ENCODE measurements at regions not wholly inside any gene's neighbourhood (a gene's known extent, or its start where the extent isn't known, plus 50 kb on each side); places are given as distances from the start of the nearest gene placed in this dataset.

- DNase-seq: no peak
These were observed 65.7 kb upstream of the SDK1 start for GRCh38 chr7:3235322-3235721.

DNA sequence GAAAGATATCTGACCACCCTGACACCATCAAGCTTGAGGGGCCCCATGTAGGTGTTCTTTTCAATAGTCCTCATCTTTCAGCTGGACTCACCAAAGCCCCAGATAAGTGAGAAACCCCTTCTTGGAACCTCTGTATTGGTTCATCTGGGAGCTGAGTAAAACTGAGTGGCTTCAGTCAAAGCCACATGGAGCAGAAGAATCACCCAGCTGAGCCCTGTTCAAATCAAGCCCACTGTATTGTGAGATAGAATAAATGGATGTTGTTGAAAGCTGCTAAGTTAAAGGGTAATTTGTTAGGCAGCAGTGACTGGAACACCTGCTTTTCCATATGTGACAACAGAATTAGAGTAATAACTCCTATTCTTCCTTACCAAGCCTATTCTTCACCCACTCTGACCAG, 64.8 kb upstream of the SDK1 start:
- no peak for DNase-seq

DNA sequence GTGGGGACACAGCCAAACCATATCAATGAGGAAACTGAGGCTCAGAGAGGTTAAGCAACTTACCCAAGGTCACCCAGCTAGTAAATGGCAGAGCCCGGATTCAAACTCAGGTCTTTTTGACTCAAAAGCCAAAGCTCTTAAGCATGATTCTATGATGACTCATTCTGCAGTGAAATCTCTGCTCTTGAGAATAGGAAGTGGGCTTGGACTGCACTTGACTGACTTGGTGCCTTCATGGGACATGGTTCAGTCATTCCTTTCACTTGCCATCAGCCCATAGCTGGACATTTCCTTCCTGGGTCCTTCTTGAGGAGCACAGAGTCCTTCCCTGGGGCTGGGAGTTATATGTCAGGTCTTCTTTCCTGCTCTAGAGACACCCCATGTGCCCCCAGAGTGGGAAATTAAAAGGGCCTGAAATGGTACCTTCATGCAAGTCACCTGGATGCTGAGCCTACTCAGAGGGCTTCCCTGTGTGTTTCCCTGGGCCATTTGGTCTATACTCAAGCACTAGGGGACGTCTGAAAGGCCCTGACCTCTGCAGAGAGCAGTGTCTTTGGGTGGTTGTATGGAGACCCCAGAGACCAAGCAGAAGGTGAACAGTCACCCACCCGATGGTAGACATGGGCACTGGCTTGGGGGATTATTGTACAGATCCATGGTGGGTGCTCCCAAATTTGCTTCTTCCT, 62.4 kb upstream of the SDK1 start:
- DNase-seq: no peak

- DNase-seq: no peak
These were observed 61.8 kb upstream of the SDK1 start for GRCh38 chr7:3239291-3239691.

DNA sequence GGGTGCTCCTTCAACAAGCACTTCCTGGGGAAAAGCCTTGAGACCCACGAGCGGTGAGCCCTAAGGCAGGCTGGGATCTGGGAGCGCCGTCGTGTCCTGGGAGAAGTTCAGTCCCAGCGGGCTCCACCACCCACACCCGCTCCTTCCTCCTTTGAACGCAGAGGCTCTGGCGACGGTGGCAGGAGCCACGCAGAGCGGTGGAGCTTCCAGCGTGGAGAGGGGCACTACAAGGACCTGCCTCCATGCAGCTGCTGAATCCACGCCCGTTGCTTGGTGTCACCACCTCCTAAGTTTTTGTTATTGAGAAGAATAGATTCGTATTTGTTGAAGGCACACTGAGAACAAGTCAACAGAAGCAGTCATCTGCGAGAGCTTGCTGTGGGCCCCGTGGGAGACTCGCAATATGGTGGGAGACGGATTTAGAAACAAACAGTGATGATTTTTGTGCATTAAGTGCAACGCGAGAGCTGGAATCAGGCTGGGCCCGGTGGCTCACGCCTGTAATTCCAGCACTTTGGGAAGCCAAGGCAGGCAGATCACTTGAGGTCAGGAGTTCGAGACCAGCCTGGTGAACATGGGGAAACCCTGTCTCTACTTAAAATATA, 60.1 kb upstream of the SDK1 start:
- no peak for DNase-seq

DNA sequence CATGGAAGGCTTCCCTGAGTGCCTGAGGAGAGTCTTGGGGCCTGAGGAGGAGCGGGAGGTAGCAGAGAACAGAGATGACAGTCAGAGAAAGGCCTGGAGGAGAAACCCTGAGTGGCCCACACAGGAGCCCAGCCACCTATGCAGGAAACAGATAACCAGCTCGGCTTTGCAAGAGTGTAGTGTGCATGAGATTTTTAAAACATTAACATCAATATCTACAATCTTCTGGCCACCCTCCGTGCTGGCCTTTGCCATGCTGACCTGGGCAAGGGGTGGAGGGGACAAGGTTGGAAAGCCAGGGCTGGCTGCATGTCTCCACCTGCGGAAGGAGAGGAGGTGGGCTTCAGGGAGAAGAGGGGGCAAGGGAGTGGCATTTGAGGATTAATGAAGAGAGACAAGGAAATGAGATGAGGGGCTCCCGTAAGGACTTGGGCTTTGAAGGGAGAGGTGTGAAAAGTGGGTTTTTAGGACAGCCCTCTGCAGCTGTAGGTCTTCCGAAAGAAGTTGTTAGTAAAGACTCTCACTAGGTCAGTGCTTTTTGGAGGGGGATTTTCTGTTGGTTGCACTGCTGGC, 59.3 kb upstream of the SDK1 start:
- no peak for DNase-seq

- DNase-seq: no peak
These were observed 58.6 kb upstream of the SDK1 start for GRCh38 chr7:3242398-3242972.

GRCh38 chr7:3243256-3243655, 57.8 kb upstream of the SDK1 start:
- no peak for DNase-seq

GRCh38 chr7:3243680-3244079, 57.4 kb upstream of the SDK1 start:
- DNase-seq: no peak

- DNase-seq: no peak
These were observed 56.7 kb upstream of the SDK1 start for GRCh38 chr7:3244241-3244814.

DNA sequence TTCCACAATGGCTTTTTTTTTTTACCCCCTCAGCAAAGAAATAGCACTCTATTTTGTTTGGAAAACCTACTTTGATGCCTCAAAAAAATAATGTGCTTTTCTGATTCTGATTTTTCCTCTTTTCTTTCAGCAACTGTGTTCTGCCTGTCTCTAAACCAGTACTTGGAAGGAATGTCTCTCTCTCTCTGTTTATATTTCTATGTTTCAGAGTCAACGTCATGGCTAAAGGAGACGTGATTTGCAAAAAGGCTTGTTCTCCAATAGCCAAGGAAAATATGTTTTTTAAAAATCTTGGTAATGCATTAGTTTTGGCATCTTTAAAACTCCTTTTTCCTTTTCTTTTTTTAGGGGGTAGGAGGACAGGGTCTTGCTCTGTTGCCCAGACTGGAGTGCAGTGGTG, 56.0 kb upstream of the SDK1 start:
- no peak for DNase-seq

- DNase-seq: no peak
These were observed 55.3 kb upstream of the SDK1 start for GRCh38 chr7:3245721-3246120.

- DNase-seq: no peak
These were observed 54.9 kb upstream of the SDK1 start for GRCh38 chr7:3246127-3246526.

DNA sequence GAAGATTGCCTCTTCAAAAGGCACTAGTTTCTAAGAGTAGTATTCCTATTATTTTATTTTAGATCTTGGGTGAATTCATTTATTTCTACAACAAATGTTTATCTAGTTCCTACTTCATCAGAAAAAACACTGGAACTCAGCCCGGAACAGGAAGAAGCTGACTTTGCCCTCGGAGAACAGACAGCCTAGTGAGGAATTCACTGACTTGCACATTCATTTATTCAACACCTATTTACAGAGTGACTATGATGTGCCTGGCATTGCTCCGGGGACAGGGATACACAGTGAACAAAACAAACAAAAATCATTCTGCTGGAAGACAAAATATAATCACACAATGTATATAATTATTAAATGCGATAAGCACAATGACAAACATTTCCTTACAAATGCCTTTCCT, 54.4 kb upstream of the SDK1 start:
- DNase-seq: no peak

GRCh38 chr7:3250725-3251124, 50.3 kb upstream of the SDK1 start:
- no peak for DNase-seq

All from inflammatory macrophage treated with lipopolysaccharide for 4 hours (primary cell).